C4-2B (cell line): ENCODE measurements at regions not wholly inside any gene's neighbourhood (a gene's known extent, or its start where the extent isn't known, plus 50 kb on each side); places are given as distances from the start of the nearest gene placed in this dataset.

Experiments used
- ZFX ChIP-seq: fragments of 450-650 bp; IDR thresholded peaks from 2 replicates; pipeline ENCODE4 v1.6.1; 2017
- TF ChIP-seq, protein P1 (sequence below): fragments of 450-650 bp; conservative IDR thresholded peaks from 2 replicates; pipeline ENCODE4 v1.5.1; 2017; ENCODE audit warnings: mild to moderate bottlenecking

DNA sequence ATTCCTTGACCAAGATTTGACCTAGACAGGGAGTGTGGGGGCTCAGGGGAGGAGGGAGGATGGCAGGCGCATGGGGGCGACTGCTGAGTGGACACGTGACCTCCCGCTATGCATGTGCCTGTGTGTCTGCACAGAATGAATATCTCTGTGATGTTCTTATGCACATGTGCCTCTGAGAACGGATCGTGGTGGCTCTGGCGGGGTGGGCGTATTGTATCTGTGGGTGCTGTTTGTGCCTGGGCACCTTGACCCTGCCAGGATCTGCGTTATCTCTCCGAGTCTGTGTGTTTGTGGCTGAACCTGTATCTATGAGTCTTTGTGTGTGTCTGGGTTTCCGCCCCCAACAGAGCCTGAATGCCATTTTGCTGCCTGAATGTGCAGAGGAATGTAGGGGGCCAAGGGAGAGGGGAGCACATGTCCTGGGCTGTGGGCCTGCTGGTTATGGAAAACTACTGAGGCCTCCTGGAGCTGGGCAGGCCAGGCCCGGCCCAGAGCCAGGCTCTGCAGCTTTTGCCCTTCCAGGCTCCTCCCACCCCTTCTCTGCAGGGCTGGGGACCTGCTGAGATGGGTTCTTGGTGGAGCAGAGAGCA lies 102.5 kb downstream of the EBNA1BP2 start:
- TF ChIP-seq, protein P1, sequence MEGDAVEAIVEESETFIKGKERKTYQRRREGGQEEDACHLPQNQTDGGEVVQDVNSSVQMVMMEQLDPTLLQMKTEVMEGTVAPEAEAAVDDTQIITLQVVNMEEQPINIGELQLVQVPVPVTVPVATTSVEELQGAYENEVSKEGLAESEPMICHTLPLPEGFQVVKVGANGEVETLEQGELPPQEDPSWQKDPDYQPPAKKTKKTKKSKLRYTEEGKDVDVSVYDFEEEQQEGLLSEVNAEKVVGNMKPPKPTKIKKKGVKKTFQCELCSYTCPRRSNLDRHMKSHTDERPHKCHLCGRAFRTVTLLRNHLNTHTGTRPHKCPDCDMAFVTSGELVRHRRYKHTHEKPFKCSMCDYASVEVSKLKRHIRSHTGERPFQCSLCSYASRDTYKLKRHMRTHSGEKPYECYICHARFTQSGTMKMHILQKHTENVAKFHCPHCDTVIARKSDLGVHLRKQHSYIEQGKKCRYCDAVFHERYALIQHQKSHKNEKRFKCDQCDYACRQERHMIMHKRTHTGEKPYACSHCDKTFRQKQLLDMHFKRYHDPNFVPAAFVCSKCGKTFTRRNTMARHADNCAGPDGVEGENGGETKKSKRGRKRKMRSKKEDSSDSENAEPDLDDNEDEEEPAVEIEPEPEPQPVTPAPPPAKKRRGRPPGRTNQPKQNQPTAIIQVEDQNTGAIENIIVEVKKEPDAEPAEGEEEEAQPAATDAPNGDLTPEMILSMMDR = no peak
- TF ChIP-seq ZFX = no peak
